G401 (cell line): ENCODE measurements at regions not wholly inside any gene's neighbourhood (a gene's known extent, or its start where the extent isn't known, plus 50 kb on each side); places are given as distances from the start of the nearest gene placed in this dataset.
"Not testable (repeated sequence)": the region's sequence is repeated elsewhere in the genome, so short reads cannot be mapped to it uniquely, and the experiment has no call there.

Source experiments
- DNase-seq: peaks from one replicate; pipeline ENCODE4 v3.0.0-alpha.2; 2015; ENCODE audit warnings: low spot score
- in situ Hi-C: cut with HindIII; loops from 2 replicates; pipeline ENCODE4 v1.10.0; 2016; ENCODE audit warnings: low sequenced_read_pairs, mixed read lengths

- in situ Hi-C loops = no loop called here
- DNase-seq = no peak
These were observed 485.2 kb upstream of the PROK2 start for GRCh38 chr3:72270072-72270681.

DNA sequence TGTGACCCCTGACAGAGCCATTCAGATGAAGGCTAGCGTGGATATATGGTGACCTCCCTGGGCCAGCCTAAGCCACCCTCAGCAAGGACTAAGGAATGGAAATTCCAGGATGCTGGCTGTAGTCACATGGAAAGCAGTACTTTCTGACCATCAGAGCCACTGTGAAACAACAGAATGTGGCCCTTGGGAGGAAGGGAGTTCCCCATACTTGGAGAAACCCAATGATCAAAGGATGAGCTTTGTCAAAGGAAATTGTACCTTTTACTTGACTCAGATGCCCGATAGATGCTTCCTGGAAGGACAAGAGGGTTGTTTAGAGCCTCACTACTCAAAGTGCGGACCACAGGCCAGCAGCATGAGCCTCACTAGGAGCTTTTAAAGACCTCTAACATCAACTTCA is 484.5 kb upstream of the PROK2 start:
- in situ Hi-C loops = no loop called here
- DNase-seq = no peak

DNA sequence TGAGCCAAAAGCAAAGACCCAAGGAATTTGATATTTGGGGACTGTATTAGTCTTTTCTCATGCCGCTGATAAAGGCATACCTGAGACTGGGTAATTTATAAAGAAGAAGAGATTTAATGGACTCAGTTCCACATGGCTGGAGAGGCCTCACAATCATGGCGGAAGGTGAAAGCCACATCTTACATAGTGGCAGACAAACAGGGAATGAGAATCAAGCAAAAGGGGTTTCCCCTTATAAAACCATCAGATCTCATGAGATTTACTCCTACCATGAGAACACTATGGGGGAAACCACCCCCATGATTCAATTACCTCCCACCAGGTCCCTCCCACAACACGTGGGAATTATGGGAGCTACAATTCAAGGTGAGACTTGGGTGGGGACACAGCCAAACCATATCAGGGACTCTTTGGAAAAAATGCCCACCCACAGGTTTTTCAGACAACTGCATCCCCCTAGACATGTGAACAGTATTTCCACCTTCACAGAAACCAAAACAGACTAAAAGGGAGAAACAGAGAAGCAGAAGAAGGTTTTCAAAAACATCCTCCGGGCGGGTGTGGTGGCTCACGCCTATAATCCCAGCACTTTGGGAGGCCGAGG is 482.1 kb upstream of the PROK2 start:
- in situ Hi-C loops, DNase-seq: not testable (repeated sequence)

DNA sequence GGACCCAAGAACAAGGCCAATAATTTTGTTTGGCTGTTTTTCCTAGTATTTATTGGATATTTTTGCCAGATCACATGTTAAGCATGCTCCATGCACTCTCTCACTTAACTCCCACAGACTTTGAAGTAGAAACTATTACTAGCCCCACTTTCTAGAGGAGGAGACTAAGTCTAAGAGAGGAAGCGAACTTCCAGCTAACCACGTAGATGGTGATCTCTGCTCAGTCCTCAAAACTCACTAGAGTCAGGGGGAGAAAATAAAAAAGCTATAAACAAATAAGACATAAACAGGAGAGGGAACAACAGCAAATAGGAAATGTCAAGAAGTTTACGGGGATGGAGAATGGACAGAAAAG is 481.0 kb upstream of the PROK2 start:
- in situ Hi-C loops = no loop called here
- DNase-seq = no peak

GRCh38 chr3:72265256-72266015 is 480.5 kb upstream of the PROK2 start:
- DNase-seq = no peak
- in situ Hi-C loops = no loop called here

DNA sequence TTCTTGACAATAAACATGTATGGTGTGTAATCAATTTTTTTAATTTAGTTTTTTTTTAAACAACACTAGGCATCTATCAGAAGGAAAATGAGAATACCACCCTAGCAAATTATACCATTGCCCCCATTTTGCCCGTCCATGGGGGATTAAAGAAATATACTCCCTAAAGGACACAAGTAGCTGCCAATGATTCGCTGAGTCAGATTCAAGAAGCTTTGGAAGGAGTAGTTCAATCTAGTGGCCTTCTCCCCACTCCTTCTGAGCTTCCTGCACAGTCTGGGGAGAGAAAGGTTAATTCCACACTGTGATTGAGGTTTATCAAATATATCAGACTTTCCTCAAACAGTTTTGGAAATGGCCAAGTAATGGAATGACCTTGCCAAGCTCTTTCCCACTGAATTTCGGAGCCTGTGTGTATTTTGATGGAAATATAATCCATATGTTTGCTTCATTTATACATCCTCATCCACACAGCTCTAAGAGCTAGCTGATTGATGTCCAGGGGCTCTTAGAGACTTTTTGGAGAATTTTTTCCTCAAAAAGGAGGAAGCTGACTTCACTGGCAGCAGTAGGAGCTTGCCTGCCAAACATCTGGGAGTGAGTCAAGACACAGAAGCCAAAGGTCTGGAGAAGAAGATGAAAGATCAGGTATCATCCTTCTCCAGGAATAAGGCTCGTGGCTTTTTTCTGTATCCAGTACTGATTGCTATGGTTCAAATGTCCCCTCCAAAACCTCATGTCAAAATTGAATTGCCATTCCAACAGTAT is 478.5 kb upstream of the PROK2 start:
- no peak for DNase-seq
- in situ Hi-C loops = no loop called here

GRCh38 chr3:72262736-72263135 is 477.8 kb upstream of the PROK2 start:
- no peak for DNase-seq
- in situ Hi-C loops = no loop called here

GRCh38 chr3:72261566-72262564 is 476.9 kb upstream of the PROK2 start:
- DNase-seq = no peak
- in situ Hi-C loops = no loop called here

DNA sequence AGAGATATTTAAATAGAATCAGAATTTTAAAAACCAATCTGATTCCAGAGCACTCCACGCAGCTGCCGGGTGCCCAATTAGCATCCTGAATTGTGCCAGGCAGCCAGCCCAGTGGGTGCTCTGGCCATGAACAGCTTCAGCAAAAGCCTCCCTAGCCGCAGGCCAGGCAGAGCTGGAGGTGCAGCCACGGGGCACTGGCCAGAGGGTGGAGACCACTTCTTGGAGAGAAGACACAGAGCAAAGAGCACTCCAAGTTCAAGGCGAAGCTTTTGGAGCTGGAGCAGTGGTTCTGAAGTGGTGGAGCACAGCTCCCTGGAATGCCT is 475.6 kb upstream of the PROK2 start:
- no peak for DNase-seq
- in situ Hi-C loops = no loop called here

DNA sequence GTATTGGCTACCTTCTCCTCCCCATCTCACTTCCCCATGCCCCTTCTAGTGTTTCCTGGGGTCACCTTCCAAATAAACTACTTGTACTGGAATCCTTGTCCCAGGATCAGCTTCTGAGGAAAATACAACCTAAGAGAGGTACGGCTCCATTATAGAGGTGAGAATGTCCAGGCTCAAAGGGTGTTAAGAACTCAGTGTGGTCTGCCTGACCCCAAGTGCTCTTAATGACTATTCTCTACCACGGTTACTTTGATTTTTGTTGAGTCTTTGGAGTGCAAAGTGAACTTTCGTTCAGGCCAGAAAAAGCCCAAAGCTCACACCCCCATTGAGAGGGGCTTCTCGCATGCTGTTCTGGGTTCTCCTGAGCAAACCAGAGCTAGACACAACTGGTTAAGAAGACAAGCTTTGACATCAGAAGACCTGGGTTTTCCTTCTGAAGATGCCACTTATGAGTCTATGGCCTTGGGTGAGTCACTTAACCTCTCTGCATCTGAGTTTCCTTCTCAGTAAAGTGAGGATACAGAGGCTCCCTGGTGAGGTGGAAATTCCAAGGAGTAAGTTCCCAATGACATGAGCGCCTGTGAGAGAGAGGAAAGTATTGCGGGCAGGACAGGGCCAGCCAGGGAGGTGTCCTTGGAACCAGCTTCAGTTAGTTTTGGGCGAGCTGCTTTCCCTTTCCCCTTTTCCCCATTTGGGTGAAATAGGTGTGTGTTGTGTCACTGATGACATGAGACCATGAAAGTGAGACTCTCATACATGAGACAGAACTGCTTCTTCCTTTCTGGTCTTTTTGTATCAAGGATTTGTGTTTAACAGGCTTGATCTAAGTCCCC is 475.0 kb upstream of the PROK2 start:
- in situ Hi-C loops = no loop called here
- no peak for DNase-seq

DNA sequence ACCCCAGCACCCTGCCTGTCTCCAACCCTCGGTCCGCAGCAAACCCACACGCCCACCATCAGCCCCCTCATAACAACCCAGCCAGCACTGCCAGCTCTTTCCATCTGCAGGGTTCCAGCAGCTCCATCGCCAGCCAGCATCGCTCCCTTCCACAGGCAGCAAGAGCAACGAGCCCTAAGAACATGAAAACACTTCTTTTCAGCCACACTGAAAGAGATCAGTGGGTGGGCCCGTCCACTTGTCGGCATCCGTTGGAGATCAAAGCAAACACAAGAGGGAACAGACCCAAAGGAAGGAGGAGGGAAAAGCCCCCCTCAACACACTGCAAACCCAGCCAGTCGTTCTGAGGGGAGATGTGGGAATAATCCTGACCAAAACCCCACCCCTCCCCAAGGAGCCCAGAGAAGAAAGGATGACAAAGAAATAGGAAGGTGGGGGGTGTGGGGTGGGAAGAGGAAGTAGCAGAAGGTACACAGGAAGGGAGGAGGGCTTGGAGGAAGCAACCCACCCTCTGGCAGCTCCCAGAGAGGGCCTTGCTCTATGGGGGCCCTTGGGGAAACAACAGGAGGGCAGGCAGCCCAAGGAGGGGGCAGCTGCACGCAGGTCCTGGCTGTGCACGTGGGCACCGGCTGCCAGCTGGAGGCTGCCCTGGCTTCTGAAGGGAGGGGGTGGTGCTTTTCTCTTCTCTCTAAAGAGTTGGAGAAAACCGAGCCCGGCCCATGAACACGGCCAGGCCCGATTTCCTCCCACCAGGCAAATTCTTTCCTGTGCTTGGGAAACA is 473.6 kb upstream of the PROK2 start:
- no peak for DNase-seq
- in situ Hi-C loops = no loop called here

GRCh38 chr3:72257738-72258137 is 472.8 kb upstream of the PROK2 start:
- in situ Hi-C loops = no loop called here
- no peak for DNase-seq

GRCh38 chr3:72257203-72257602 is 472.3 kb upstream of the PROK2 start:
- DNase-seq = no peak
- in situ Hi-C loops = no loop called here

DNA sequence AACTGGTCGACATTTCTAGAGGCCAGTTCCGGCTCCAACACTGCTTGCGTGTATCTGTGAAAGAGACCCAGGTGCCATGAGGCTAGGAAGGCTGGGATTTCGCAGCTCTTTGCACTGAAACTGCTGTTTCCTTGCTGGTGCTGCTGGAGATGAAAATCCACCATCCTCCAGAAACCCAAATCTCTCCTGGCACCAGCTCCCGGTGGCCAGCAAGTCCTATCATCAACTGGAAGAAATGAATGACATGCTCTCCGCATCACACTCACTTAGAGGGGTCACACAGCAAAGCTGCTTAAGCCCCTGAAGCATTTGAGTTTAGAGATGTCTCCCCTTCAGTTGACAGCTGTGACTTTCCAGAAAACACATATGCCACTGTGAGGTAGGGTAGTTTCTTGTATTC is 471.8 kb upstream of the PROK2 start:
- in situ Hi-C loops = no loop called here
- DNase-seq = no peak

- in situ Hi-C loops = no loop called here
- DNase-seq = no peak
These were observed 471.0 kb upstream of the PROK2 start for GRCh38 chr3:72255791-72256559.

DNA sequence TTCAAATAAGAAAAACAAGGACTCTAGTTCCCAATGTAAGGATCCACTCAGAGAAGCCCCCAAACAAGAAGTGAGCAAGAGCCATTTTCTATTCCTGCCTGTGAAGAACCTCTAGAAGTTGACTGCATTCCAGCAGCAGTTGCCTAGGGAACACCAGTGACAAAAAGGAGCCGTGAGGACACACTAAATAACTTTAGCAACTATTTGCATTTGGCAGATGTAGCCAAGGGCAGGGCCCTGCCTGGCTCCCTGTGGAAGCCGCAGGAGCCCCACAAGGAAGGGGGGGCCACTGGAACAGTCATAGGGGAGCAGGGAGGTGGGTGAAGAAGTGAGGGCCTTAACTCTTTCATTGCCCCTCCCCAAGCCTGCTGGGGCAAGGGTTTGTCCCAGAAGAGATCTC is 470.2 kb upstream of the PROK2 start:
- DNase-seq = no peak
- in situ Hi-C loops = no loop called here

GRCh38 chr3:72254483-72254882 is 469.5 kb upstream of the PROK2 start:
- in situ Hi-C loops = no loop called here
- no peak for DNase-seq
